Astrocyte of the cerebellum (primary cell): ENCODE measurements at regions not wholly inside any gene's neighbourhood (a gene's known extent, or its start where the extent isn't known, plus 50 kb on each side); places are given as distances from the start of the nearest gene placed in this dataset.

Experiments used
- DNase-seq: peaks from one replicate; pipeline ENCODE4 v3.0.0-alpha.2; 2011; ENCODE audit warnings: low read depth
- H3K4me3 ChIP-seq: 2 replicates; pipeline ENCODE4 v1.5.1; 2011; ENCODE audit warnings: mild to moderate bottlenecking, low read depth, low read length, moderate library complexity
- CTCF ChIP-seq: IDR thresholded peaks from 2 replicates; pipeline ENCODE4 v1.5.1; 2012; ENCODE audit warnings: low read length, low read depth, moderate library complexity, mild to moderate bottlenecking; ENCODE audit errors: missing control alignments
- in situ Hi-C: cut with HindIII; loops from 2 replicates; pipeline ENCODE4 v1.10.0; 2017; ENCODE audit warnings: low sequenced_read_pairs

DNA sequence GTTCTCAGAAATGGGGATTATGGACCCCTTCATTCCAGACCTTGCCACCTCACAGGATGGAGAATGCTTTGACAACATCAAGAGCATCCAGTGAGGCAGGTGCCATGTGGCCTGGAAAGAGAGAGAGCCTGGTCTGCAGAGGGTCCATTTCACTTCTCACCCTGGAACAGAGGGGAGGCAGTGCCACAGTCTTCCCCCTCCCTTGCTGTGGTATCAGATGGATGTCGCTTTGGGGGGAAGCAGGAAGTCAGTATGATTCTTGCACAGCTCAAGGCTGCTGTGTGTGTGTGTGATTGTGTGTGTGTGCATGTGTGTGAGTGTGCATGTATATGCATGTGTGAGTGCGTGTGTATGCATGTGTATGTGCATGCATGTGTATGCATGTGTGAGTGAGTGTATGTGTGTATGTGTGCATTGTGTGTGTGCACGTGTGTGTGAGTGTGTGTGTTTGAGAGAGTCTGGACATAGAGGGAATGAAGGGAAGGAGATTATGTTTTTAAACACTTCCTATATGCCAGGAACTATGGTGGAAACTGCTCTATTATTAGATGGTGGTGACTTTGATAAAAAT is 328.6 kb upstream of the CLNK start:
- TF ChIP-seq CTCF = no peak
- no peak for DNase-seq
- in situ Hi-C loops = no loop called here
- H3K4me3 ChIP-seq = no peak overlapping the region

DNA sequence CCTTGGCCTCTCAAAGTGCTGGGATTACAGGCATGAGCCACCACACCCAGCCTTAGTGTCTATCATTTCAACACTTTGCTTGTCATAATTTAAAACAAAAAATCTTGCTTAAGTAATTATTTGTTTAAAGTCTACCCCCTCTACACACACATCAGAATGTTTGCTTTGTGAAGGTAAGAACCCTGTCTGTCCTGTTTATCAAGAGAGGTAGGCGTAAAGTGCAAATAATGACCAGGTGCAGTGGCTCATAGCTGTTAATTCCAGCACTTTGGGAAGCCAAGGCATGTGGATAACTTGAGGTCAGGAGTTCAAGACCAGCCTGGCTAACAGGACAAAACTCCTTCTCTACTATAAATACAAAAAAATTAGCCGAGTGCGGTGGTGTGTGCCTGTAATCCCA is 326.7 kb upstream of the CLNK start:
- no peak for TF ChIP-seq CTCF
- H3K4me3 ChIP-seq = no peak overlapping the region
- in situ Hi-C loops = no loop called here
- no peak for DNase-seq

- no peak overlapping the region for H3K4me3 ChIP-seq
- in situ Hi-C loops = no loop called here
- no peak for TF ChIP-seq CTCF
- DNase-seq = no peak
Observed at GRCh38 chr4:11010624-11011023, 326.1 kb upstream of the CLNK start.

GRCh38 chr4:11009281-11009680 is 324.7 kb upstream of the CLNK start:
- no peak overlapping the region for H3K4me3 ChIP-seq
- DNase-seq = no peak
- in situ Hi-C loops = no loop called here
- no peak for TF ChIP-seq CTCF

- TF ChIP-seq CTCF = no peak
- in situ Hi-C loops = no loop called here
- no peak for DNase-seq
- H3K4me3 ChIP-seq = no peak overlapping the region
Observed at GRCh38 chr4:11005300-11005699, 320.7 kb upstream of the CLNK start.

DNA sequence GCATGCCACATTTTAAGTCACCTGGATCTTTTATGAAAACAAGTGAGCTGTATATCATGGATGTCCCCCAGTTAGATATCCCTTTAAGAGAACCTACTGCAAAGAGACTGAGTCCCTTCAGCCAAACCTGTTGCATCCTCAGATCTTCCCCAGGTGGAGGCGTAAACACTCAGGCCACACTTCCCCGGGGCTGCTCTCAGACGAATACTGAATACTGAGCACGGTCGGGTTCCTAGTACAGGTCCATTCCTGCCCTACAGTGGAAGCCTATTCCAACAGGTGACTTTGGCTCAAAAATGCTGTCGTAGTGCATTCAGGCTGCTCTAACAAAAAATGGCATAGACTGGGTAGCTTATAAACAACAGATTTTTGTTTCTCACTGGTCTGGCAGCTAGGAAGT is 320.2 kb upstream of the CLNK start:
- no peak for DNase-seq
- in situ Hi-C loops = loop anchor here (5.0 kb wide), 1 partner anchor 38 kb away; no protein-coding TSS in a partner anchor
- no peak overlapping the region for H3K4me3 ChIP-seq
- no peak for TF ChIP-seq CTCF
